GM03348 (cell line): ENCODE measurements at regions not wholly inside any gene's neighbourhood (a gene's known extent, or its start where the extent isn't known, plus 50 kb on each side); places are given as distances from the start of the nearest gene placed in this dataset.
"Not testable (repeated sequence)": the region's sequence is repeated elsewhere in the genome, so short reads cannot be mapped to it uniquely, and the experiment has no call there.

Experiments
- DNase-seq: peaks from one replicate; pipeline ENCODE4 v3.0.0; 2012; ENCODE audit warnings: low spot score

DNA sequence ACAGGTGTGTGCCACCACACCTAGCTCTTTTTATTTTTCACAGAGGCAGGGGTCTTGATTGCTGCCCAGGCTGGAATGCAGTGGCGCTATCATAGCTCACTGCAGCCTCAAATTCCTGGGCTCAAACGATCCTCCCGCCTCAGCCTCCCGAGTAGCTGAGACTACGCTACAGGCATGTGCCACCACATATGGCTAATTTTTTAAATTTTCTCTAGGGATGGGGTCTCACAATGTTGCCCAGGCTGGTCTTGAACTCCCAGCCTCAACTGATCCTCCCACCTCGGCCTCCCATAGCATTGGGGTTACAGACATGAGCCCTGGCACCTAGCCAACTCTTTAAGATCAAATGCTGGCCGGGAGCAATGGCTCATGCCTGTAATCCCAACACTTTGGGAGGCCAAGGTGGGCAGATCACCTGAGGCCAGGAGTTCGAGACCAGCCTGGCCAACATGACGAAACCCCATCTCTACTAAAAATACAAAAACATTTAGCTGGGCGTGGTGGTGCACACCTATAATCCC is 50.6 kb upstream of the MYL10 start:
- DNase-seq: not testable (repeated sequence)

DNA sequence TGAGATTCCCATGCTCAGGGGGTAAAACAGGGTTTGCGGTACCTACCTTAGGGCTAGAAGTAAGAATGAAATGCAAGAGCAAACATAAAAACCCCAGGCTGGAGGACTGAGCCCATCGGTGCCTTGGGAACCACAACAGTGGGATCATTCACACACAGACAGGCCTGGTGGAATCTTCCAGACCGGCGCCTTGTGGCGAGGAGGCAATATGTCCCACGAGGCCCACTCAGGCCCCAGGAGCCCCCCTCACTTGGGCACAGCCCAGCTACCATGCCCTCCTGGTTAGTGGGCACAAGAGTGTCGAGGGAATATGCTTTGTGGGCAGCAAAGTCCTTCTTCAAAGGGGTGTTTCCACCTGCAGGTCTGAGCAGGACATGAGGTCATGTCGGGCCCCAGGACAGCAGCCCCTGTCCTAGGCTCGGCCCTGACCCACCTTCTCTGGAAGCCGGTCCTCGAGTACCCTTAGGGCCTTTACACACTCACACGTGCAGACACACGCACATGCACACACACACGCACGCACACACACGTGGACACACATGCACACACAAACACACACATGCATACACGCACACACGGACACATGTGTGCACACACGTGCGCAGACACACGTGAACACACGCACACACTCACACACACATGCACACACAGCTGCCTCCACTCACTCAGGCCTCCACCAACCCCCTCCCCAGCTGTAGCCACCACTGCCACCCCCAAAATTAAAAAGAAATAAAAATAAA is 51.5 kb upstream of the MYL10 start:
- no peak for DNase-seq

DNA sequence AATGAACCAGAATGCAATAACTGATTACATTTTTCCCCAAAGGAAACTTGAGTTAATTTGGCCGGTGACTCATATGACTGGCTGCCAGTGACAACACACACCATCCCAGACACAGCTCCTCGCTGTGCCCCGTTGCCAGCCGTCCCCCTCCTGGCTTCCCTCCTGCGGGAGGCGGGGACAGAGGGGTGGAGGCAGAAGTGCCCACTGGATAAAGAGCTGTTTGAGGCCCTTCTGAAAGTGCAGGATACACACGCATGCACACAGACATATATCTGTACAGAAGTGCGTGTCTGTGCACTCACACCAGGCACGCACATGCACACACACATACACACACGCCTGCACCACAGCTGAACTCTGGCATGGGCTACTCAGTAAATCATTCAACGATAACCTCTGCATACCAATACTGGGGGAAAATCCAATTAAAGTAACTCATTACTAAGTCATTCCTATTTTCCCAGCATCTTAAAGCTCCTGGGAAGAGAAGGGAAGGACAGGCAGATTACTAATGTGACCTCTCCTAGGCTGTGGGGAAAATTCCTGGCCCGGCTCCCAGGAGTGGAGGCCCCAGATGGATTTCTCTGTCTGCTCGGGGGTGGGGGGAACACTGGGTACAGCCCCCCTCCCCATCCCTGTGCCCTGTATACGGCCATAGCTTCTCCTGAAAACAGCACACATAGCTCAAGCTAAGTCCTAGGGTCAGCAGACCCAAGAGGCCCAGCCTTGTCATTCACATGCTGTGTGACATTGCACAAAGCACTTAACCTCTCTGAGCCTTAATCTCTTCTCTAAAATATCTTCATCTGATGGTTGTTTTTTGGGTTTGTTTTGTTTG is 52.3 kb upstream of the MYL10 start:
- peak; percentile 94 for DNase-seq

DNA sequence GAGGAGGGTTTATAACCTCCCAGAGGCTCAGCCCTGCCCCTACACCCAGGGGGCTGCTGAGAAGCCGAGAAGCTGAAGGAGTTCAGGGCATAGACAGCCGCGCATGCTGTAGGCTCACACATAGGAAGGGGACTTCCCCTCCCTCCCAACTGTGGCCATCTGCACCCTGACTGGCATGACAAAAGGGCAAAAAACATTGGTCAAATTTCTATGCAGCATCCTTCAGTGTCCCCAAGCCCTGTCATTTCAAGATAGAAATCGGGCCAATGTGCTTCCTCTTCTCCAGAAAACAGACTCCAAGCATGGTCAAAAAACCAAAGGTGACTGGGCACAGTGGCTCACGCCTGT is 55.9 kb upstream of the MYL10 start:
- no peak for DNase-seq

DNA sequence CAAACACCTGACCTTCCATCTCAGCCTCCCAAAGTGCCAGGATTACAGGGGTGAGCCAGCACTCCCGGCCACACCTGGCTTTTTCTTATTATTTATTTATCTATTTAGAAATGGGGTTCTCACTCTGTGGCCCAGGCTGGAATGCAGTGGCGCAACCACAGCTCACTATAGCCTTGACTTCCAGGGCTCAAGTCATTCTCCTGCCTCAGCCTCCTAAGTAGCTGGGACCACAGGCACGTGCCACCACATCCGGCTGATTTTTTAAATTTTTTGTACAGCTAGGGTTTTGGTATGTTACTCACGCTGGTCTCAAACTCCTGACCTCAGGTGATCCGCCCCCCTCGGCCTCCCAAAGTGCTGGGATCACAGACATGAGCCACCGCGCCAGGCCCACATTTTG is 56.9 kb upstream of the MYL10 start:
- no peak for DNase-seq

DNA sequence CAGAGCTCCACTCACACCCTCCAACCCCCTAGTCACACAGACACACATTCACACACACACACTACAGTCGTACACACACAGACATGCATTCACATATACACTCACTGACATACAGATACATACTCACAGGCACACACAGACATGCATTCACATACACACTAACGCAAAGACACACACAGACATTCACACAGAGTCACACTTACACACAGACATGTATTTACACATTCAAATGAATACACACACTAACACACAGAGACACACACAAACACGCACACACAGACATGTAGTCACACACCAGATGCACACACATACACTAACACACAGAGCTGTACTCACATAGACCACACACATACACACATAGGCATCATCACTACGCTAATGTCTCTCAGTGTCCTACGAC is 58.0 kb upstream of the MYL10 start:
- no peak for DNase-seq

DNA sequence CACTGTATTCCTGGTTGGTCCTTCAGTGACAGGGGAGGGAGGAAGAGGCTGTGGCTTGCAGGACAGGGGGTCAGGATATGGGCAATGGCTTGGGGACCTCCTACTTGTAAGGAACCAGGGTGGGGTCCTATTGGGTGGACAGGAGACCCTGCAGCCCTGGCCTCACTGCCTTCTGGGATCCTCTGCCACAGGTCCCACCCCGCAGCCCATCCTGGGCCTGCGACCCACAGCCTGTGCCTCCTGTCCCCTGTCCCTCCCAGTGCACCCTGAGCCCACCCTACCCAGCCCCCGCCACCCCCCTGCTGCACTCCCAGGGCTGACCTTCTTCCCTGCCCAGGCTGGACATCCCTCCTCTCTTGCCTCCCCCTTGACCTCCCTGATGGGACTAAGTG is 58.7 kb upstream of the MYL10 start:
- no peak for DNase-seq

DNA sequence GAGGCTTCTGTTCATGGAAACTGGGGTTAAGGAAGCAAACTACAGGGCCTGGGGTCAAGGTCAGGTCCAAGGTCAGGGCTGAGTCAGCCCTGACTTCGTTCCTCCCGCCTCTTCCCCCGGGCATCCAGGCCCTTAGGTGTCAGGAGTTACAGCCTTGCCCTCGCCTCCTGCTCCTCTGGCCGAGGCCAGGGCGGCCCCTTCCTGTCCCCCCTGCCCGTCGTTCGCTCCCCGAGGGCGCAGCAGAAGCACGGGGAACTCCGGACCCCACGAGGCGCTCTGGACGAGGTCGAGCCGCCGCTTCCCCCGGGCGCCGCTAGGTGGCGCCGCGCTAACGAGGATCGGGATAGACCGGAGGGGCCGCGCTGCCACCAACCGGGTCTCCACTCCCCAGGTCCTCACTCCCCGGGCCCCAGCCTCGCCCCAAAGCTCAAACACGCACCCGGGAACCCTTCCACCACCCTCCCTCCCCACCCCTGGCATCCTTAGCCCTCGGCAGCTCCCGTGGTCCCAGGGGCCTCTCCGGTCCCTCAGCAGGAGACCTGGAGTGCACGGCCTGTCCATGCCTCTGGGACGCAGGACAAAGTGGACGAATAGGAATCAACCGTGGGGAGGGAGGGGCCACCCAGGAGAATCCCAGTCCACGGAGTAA is 59.2 kb upstream of the MYL10 start:
- peak; percentile 91 for DNase-seq

DNA sequence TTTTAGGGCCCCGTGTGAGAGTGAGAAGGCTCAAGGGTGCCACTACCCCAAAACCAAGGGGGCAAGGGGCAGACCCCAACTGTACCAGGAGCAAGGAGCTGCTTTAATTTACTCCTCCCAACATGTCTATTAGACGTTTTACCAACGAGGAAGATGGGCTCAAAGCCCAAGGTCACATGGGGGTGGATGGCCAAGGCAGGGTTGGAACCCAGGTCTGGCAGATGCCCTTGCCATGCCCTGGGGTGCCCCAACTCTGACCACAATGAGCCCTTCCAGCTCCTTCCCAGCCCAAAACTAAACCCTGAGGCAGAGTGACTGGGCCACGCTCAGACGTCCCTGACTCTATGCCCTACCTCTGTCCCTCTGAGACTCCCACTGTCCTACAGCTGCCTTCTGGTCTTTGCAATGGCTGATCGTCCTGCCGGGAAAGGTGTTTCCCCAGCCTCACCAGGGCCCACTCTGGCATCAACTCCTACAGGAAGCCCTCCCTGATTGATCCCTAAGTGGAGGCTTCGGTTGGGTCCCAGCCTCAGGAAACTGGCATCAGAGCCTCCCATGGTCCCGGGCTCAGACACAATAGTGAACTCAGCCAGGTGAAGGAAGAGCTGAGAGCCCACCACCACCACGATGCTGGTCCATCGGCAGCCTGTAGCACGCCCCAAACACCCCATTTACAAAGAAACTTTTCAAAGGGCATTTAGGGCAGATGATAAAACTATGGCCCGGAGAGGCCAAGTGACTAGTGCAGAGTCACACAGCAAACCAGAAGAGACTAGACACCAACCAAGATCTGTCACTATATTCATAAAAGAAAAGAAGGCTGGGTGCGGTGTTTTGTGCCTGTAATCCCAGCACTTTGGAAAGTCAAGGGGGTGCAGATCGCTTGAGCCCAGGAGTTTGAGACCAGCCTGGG is 60.2 kb upstream of the MYL10 start:
- no peak for DNase-seq

DNA sequence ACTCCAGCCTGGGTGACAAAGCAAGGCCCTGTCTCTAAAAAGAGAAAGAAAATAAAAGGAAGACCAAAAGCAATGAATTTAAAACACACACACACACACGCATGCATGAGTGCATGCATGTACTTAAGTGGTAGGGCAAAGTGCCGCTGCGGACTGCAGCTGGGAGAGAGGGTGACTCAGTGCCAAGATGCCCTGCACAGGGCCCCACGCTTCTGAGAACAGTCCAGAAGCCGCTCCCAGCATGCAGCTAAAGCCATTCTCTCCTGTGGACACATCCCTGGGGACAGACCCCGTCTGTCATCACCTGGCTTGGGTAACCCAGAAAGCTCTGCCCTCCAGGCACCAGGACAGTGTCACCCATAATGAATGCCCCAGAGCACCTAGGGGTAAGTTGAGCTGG is 61.0 kb upstream of the MYL10 start:
- no peak for DNase-seq

DNA sequence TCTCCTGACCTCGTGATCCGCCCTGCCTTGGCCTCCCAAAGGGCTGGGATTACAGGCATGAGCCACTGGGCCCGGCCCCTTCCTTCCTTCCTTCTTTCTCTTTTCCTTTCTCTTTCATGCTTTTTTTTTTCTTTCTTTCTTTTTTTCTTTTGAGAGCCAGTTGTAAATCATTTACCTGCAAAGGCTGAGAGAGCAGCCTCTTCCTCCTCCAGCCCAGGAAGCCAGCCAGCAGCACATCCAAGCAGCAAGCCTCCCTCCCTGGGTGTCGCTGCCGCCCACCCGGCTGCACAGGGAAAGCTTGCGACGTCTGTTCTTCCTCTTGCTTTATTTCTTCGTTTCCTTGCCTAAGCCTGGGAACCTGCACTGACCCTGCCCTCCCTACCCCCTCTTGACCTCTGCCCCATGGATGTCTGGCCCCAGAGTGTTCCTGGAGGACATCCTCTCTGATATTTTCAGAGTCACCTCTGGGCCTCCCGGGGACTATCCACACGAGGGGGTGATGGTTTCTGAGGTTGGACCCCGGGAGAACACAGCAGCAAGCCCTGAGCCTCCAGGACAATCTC is 62.8 kb upstream of the MYL10 start:
- DNase-seq: no peak

DNA sequence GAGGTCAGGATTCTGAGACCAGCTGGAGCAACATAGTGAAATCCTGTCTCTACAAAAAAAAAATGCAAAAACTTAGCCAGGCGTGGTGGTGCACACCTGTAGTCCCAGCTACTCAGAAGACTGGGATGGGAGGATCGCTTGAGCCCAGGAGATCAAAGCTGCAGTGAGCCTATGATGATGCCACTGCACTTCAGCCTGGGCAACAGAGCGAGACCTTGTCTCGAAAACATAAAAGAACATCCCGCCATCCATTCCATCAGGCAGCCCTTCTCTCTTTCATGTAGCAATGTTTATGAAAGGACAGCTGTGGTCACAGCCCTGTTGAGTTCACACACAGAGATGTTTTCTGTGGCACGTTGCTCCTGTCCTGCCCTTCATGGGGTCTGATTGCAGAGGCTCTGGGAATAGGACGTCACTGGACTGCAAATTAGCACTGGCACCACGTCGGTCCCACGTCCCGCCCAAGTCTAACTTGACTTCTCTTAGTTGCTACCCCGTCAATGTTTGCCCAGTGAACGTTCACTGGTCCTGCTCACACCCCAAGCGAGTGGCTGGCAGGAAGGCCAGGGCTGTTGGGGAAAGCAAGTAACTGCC is 64.5 kb upstream of the MYL10 start:
- DNase-seq: no peak

DNA sequence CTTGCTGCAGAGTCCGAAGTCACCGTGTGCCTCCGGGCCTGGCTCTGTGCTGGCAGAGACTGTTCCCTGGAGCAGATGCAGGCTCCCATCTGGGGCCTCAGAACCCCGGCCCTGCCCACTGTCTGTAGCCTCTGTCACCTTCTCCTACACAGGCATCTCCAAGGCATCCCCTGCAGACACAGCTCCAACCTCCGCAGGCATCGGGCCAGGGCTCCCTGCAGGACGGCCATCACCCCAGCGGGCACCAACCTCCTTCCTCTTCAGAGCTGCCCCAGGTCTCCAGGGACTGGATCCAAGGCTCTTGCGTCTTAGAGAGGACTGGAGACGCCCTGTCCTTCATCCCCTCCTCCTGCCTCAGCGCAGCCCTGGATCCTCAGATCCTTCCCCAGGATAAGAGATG is 69.9 kb upstream of the MYL10 start:
- DNase-seq: no peak

DNA sequence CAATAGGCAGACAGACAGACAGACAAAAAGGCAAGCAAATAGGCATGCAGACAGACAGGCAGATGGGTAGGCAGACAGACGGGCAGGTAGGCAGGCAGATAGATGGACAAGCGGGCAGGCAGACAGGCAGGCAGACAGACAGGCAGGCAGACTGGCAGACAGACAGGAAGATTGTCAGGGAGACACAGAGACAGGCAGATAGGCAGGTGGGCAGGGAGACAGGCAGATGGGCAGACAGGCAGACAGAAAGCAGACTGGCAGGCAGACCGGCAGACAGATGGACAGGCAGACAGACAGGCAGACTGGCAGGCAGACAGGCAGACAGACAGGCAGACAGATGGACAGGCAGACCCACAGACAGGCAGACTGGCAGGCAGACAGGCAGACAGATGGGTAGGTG is 70.3 kb upstream of the MYL10 start:
- no peak for DNase-seq

DNA sequence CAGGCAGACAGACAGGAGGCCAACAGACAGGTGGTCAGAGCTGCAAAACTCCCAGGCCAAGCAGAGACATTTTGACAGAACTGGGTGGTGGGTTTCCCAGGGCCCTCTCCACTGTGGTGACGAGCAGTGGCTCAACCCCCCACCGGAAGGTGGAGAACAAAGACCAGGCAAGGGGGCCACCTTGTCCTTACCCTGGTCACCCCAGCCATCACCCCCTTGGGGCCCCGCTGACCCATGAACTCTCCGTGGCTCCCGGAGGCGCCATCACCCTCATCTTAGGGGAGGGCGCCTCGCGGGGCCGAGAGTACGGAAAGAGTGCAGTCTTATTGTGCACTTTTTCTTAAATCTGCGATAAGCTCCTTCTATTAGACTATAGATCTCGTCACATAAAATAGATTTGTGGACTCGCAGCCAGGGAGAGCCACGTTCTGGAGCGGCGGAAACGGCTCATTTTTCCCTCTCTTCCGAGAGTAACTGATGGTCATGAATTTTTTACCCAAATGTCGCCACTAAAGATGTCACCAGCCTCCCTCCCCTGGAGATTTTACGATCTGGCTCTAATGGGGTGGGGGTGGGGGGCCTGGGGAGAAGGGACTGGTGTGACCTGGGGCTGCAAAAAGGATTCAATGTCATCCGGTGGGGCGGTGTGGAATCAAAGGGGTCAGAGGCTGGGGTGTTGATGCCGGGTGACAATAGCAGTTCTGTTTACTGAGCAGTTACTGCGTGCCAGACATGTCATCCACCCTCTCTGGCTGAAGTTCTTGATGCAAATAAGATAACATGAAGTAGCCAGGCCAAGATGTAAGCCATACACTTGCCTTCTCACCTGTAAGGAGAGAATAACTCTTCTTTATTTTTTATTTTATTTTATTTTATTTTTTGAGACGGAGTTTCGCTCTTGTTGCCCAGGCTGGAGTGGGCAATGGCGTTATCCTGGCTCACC is 71.1 kb upstream of the MYL10 start:
- DNase-seq: no peak

DNA sequence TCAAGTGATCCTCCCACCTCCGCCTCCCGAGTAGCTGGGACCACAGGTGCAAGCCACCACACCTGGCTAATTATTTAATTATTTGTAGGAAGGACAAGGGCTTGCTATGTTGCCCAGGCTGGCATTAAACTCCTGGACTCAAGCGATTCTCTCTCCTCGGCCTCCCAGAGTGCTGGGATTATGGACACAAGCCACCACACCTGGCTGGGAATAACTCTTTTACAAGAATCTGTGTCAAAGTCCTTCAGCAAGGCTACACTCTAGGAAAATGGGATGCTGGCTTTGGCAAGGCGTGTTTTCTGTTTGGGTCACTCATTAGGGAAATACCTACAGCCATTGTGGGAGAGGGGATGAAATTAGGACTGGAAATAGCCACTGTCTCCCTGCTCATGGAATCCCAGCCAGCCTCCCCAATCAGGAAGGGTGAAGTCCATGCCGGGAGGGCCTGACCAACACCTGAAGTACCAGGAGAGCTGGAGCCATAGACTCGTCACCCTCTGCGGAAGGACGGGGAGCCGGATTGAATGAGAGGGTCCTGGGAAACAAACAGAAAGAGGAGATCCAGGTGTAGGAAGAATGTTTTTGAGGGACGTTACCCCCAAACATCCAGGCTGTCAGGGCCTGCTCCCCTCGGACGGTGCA is 72.2 kb upstream of the MYL10 start:
- DNase-seq: no peak

DNA sequence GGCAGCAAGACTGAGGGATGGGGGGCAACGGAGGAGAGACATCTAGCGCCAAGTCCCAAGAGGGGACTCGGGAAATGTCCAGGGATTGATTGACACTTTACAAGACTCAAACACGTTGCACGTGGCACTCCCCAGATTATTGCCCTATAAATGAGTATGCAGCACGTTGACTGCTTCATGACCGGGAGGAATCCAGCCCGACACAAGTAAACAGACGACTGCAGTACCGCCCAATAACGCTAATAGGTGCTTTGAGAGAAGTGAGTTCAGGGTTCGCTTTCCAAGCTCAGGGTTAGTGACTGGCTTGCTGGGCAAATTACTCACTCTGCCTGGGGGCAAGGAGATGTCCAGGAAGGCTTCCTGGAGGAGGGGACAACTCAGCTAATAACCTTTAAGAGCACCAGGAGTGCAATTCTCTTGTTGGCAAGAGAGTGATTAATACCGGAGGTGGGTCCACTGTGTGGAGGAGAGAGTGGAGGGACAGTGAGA is 73.3 kb upstream of the MYL10 start:
- DNase-seq: no peak

DNA sequence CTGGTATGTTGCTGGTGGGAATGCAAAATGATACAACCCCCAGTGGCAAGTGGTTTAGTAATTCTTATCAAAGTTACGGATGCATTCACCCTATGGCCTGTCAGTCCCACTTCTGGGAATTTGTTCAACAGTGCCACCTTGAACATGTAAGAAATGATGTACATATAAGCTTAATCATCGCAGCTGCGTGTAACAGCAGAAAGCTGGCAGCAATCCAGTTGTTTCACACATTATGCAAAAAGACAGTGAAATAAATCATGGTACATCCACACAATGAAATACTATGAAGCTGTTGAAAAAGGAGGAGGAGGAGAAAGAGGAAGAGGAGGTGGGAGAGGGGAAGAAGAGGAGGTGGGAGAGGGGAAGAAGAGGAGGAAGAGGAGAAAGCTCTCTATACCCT is 76.2 kb upstream of the MYL10 start:
- no peak for DNase-seq

DNA sequence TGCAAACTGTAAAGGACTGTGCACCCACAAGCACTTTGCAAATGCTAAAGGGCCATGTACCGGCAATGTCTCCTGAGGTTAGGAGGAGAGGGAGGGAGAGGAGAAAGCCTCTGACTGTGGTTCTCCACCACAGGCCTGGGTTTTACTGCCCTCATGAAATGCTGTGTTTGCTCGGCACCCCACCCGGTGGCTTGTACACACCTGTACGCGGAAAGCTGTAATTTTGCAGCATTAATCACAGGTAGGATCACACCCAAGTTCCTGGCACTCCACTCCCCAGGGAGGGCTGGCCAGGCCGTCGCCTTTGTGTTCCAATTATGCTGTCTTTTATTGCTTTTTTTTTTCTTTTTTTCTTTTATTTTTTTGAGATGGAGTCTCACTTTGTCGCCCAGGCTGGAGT is 78.5 kb upstream of the MYL10 start:
- no peak for DNase-seq
